ENCODE measurements at regions not wholly inside any gene's neighbourhood (a gene's known extent, or its start where the extent isn't known, plus 50 kb on each side); places are given as distances from the start of the nearest gene placed in this dataset.
"Not testable (repeated sequence)": the region's sequence is repeated elsewhere in the genome, so short reads cannot be mapped to it uniquely, and the experiment has no call there.

GRCh38 chr4:86481440-86481839 is 112.7 kb upstream of the PTPN13 start:
- no peak for DNase-seq (ENCODE audit: low read depth)

GRCh38 chr4:86482306-86483172 is 111.6 kb upstream of the PTPN13 start:
- no peak for DNase-seq (ENCODE audit: low read depth)

- DNase-seq (ENCODE audit: low read depth), result no peak
These were observed 111.0 kb upstream of the PTPN13 start for GRCh38 chr4:86483173-86483490.

- DNase-seq (ENCODE audit: low read depth), result no peak
These were observed 110.3 kb upstream of the PTPN13 start for GRCh38 chr4:86483773-86484172.

- DNase-seq (ENCODE audit: low read depth), result no peak
These were observed 109.9 kb upstream of the PTPN13 start for GRCh38 chr4:86484241-86484640.

GRCh38 chr4:86487738-86488348 is 106.3 kb upstream of the PTPN13 start:
- DNase-seq (ENCODE audit: low read depth), result no peak

- no peak for DNase-seq (ENCODE audit: low read depth)
These were observed 100.7 kb upstream of the PTPN13 start for GRCh38 chr4:86493460-86493859.

GRCh38 chr4:86496094-86497080 is 97.7 kb upstream of the PTPN13 start:
- DNase-seq (ENCODE audit: low read depth), result peak; percentile 41

GRCh38 chr4:86497131-86497530 is 97.0 kb upstream of the PTPN13 start:
- DNase-seq (ENCODE audit: low read depth), result peak; percentile 44

GRCh38 chr4:86497980-86498862 is 95.9 kb upstream of the PTPN13 start:
- peak; percentile 45 for DNase-seq (ENCODE audit: low read depth)

- no peak for DNase-seq (ENCODE audit: low read depth)
These were observed 95.3 kb upstream of the PTPN13 start for GRCh38 chr4:86498863-86499166.

- no peak for DNase-seq (ENCODE audit: low read depth)
These were observed 93.6 kb upstream of the PTPN13 start for GRCh38 chr4:86500527-86500926.

GRCh38 chr4:86502081-86502480 is 92.0 kb upstream of the PTPN13 start:
- DNase-seq (ENCODE audit: low read depth), result no peak

- no peak for DNase-seq (ENCODE audit: low read depth)
These were observed 87.5 kb upstream of the PTPN13 start for GRCh38 chr4:86506591-86506990.

GRCh38 chr4:86508436-86508835 is 85.7 kb upstream of the PTPN13 start:
- no peak for DNase-seq (ENCODE audit: low read depth)

GRCh38 chr4:86511590-86511989 is 82.5 kb upstream of the PTPN13 start:
- no peak for DNase-seq (ENCODE audit: low read depth)

GRCh38 chr4:86512631-86513030 is 81.5 kb upstream of the PTPN13 start:
- no peak for DNase-seq (ENCODE audit: low read depth)

GRCh38 chr4:86515963-86516362 is 78.2 kb upstream of the PTPN13 start:
- not testable (repeated sequence) for DNase-seq (ENCODE audit: low read depth)

GRCh38 chr4:86521373-86521969 is 72.6 kb upstream of the PTPN13 start:
- no peak for DNase-seq (ENCODE audit: low read depth)

- DNase-seq (ENCODE audit: low read depth), result no peak
These were observed 71.8 kb upstream of the PTPN13 start for GRCh38 chr4:86522349-86522748.

GRCh38 chr4:86523333-86523732 is 70.8 kb upstream of the PTPN13 start:
- DNase-seq (ENCODE audit: low read depth), result no peak

Data from fibroblast of the conjunctiva (primary cell).